ENCODE measurements at regions not wholly inside any gene's neighbourhood (a gene's known extent, or its start where the extent isn't known, plus 50 kb on each side); places are given as distances from the start of the nearest gene placed in this dataset.
"Not testable (repeated sequence)": the region's sequence is repeated elsewhere in the genome, so short reads cannot be mapped to it uniquely, and the experiment has no call there.

DNA sequence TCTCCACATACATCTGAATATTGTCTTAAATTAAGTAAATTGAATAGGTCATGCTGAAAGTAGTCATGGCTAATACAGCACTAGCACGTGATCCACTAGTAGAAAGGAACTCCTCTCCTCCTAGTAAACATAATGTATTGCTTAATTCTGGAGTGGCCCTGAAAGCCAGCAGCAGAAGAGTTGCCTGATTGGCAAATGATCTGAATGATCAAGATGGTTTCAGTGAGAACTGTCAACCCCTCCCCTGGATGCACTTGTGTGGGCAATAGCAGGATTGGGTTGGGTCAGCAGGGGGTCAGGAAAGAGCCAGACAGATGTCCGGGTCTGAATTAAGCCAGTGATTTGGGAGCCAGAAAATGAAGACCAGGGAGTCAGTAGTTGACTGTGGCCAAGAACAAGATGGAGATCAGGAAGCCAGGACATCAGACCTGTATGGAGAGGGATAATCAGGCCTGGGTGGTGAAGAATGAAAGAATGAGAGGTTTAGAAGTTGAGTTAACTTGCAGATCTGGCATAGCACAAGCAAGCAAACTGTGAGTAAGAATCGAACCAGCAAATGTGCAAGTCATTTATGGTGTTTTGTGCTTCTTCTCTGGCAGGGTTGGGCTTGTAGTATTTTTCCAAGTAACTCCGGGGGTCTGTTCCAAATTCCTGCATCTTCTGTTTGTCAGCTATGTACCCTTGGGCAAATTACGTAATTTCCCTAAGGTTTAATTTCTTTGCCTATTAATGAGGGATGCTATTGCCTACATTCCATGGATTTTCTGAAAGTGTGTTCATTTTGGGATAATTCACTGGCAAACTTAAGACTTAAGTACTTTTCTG is 304.9 kb downstream of the CD109 start:
- Histone ChIP-seq H3K27ac (no peak overlapping the region), H3K4me1 (no peaks in the 10 kb centered on the region), H3K27me3 (no peaks in the 10 kb centered on the region), H3K4me3 (no peak overlapping the region), H3K36me3 (no peaks in the 10 kb centered on the region), H3K9me3 (no peaks in the 10 kb centered on the region)
- intact Hi-C loops (cut with DNase I; ENCODE audit: low total_unique reads): no loop called here
- TF ChIP-seq, protein P1, sequence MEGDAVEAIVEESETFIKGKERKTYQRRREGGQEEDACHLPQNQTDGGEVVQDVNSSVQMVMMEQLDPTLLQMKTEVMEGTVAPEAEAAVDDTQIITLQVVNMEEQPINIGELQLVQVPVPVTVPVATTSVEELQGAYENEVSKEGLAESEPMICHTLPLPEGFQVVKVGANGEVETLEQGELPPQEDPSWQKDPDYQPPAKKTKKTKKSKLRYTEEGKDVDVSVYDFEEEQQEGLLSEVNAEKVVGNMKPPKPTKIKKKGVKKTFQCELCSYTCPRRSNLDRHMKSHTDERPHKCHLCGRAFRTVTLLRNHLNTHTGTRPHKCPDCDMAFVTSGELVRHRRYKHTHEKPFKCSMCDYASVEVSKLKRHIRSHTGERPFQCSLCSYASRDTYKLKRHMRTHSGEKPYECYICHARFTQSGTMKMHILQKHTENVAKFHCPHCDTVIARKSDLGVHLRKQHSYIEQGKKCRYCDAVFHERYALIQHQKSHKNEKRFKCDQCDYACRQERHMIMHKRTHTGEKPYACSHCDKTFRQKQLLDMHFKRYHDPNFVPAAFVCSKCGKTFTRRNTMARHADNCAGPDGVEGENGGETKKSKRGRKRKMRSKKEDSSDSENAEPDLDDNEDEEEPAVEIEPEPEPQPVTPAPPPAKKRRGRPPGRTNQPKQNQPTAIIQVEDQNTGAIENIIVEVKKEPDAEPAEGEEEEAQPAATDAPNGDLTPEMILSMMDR (IDR thresholded peaks at IDR 0.05): no peak
- DNase-seq: no peak

DNA sequence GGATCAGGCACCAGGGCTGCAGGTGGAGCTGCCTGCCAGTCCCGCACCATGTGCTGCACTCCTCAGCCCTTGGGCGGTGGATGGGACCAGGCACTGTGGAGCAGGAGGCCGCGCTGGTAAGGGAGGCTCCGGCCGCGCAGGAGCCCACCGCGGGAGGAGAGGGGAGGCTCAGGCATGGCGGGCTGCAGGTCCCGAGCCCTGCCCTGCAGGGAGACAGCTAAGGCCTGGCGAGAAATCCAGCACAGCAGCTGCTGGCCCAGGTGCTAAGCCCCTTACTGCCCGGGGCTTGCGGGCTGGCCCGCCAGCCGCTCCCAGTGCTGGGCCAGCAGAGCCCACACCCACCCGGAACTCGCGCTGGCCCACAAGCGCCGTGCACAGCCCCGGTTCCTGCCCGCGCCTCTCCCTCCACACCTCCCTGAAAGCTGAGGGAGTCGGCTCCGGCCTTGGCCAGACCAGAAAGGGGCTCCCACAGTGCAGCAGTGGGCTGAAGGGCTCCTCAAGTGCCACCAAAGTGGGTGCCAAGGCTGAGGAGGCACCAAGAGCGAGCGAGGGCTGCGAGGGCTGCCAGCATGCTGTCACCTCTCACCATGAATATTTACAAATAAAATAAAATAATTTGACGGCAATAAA is 294.7 kb downstream of the CD109 start:
- H3K27ac ChIP-seq; H3K4me1 ChIP-seq; DNase-seq; intact Hi-C loops (cut with DNase I; ENCODE audit: low total_unique reads); H3K36me3 ChIP-seq; H3K27me3 ChIP-seq; H3K4me3 ChIP-seq; H3K9me3 ChIP-seq: not testable (repeated sequence)

DNA sequence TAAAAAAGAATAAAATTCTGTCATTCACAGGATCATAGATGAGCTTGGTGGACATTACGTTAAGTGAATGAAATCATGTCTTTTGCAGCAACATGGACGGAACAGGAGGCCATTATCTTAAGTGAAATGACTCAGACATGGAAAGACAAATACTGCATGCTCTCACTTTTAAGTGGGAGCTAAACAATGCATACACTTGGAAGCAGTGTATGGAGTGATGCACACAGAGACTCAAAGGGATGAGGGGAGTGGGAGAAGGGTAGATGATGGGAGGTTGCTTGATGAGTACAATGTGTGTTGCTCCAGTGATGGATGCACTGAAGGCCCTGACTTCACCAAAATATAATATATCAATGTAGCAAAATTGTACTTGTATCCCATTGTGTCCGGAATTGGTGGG is 293.4 kb downstream of the CD109 start:
- H3K27me3 ChIP-seq: no peaks in the 10 kb centered on the region
- H3K27ac ChIP-seq: no peak overlapping the region
- intact Hi-C loops (cut with DNase I; ENCODE audit: low total_unique reads): no loop called here
- H3K36me3 ChIP-seq: no peaks in the 10 kb centered on the region
- TF ChIP-seq, protein P1 (IDR thresholded peaks at IDR 0.05): no peak
- no peak for DNase-seq
- no peak overlapping the region for H3K4me3 ChIP-seq
- no peaks in the 10 kb centered on the region for H3K9me3 ChIP-seq
- no peaks in the 10 kb centered on the region for H3K4me1 ChIP-seq

DNA sequence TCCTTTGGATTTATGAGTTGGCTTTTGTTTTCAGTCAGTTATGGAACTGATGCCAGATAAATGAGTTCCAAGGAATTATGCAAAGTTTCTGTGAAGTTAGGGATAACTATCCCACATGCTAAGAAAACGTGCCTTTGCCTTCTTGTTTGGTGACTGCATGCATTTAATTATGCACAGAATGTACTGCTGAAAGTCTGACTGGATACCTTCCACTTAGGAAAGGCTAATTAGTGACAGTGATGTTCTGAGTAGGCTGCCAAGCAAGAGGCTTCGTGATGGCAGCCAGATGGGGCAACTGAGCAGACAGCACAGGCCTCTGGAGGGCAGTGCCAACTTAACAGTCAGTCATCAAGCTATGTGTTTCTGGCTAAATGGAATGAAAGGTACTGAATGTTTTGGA is 289.9 kb downstream of the CD109 start:
- no peaks in the 10 kb centered on the region for H3K36me3 ChIP-seq
- no peak overlapping the region for H3K4me3 ChIP-seq
- TF ChIP-seq, protein P1 (IDR thresholded peaks at IDR 0.05): no peak
- intact Hi-C loops (cut with DNase I; ENCODE audit: low total_unique reads): no loop called here
- no peak for DNase-seq
- no peaks in the 10 kb centered on the region for H3K9me3 ChIP-seq
- no peak overlapping the region for H3K27ac ChIP-seq
- no peaks in the 10 kb centered on the region for H3K4me1 ChIP-seq
- H3K27me3 ChIP-seq: no peaks in the 10 kb centered on the region

DNA sequence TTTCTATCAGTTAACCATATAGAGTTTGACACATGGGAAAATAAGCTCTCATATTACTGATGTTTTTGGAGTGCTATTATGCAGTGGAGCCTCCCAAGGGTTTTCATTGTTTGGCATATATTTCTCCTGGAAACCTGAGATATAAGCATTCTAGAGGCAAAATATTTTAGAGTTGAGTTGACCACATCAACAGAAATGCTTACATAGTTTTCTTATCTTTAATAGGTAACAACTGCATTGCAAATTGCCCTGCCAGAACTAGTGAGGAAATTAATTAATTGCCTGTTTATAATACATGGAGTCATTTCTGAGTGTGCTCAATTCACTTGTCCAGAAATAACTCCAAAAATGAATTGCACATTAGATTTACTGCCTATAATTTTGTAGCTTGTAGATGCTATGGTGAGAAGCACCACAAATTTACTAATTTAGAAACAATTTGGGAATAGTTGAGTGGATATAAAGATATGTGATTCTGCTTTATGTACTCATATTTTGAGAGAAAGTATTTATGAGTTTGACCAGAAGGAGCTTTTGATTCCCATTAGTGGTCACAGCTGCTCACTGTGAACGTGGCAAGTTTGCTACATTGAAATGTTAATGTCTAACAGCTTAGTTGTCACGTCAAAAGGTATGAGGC is 288.7 kb downstream of the CD109 start:
- TF ChIP-seq, protein P1 (IDR thresholded peaks at IDR 0.05): no peak
- no peaks in the 10 kb centered on the region for H3K9me3 ChIP-seq
- intact Hi-C loops (cut with DNase I; ENCODE audit: low total_unique reads): no loop called here
- H3K4me1 ChIP-seq: no peaks in the 10 kb centered on the region
- H3K27ac ChIP-seq: no peak overlapping the region
- no peak for DNase-seq
- no peaks in the 10 kb centered on the region for H3K27me3 ChIP-seq
- no peaks in the 10 kb centered on the region for H3K36me3 ChIP-seq
- no peak overlapping the region for H3K4me3 ChIP-seq

DNA sequence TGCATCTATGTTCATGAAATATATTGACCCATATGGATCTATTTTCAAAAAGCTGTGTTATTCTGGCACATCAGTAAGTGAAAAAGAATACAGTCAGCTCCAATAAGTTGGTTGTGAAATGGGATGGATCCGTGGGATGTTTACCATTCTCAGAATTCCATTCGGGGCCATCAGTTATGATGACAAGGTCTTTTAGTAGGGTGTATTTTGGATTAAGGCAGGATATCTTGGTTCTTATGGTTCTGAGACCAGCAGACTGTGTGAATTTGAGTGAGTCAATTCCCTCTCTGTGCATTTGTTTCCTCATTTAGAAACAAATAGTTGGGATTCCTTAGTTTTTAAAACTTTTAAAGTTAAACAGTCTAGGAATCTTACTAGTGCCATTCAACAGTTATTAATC is 287.4 kb downstream of the CD109 start:
- no peak for DNase-seq
- Histone ChIP-seq H3K36me3 (no peaks in the 10 kb centered on the region), H3K27ac (no peak overlapping the region), H3K9me3 (no peaks in the 10 kb centered on the region), H3K4me1 (no peaks in the 10 kb centered on the region), H3K27me3 (no peaks in the 10 kb centered on the region), H3K4me3 (no peak overlapping the region)
- TF ChIP-seq, protein P1 (IDR thresholded peaks at IDR 0.05): no peak
- intact Hi-C loops (cut with DNase I; ENCODE audit: low total_unique reads): no loop called here
